ENCODE measurements at regions not wholly inside any gene's neighbourhood (a gene's known extent, or its start where the extent isn't known, plus 50 kb on each side); places are given as distances from the start of the nearest gene placed in this dataset.

DNA sequence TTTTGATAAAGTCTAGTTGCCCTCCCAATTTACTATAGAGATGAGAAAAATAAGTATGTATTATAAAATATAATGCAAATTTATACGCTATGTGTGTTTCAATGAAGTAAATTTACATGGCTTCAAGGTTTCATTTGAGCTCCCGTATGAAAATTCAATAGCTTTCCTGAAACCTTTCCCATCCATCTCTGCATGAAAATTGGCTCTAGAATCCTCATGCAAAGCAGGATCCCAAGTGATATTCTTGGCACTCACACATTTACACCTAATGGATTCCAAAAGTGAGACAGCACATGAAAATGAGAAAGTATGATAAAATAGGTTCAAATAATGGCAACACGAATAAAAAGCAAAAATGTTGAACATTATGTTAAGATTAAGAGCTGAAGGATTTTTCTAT is 1595.8 kb upstream of the SEL1L start:
- Histone ChIP-seq H2AFZ (ENCODE audit: low read depth, low read length) (no peak overlapping the region), H3K79me2 (ENCODE audit: insufficient read depth, low read length) (no peaks in the 10 kb centered on the region), H3K9ac (ENCODE audit: low read depth, low read length) (no peak overlapping the region), H3K4me2 (ENCODE audit: insufficient read depth, low read length) (no peak overlapping the region), H3K9me3 (ENCODE audit: insufficient read depth, low read length, severe bottlenecking) (no peaks in the 10 kb centered on the region), H3K4me1 (ENCODE audit: insufficient read depth, low read length) (no peaks in the 10 kb centered on the region), H3K4me3 (ENCODE audit: low read depth in 1 of 2, low read length in 2 of 2) (no peak overlapping the region), H3K27me3 (ENCODE audit: insufficient read depth, low read length, poor library complexity) (no peaks in the 10 kb centered on the region), H3K36me3 (ENCODE audit: insufficient read depth, low read length) (no peaks in the 10 kb centered on the region), H4K20me1 (ENCODE audit: insufficient read depth, low read length) (no peaks in the 10 kb centered on the region), H3K27ac (ENCODE audit: low read length) (no peak overlapping the region)
- no peak for TF ChIP-seq EZH2 (IDR thresholded peaks at IDR 0.05; ENCODE audit: borderline replicate concordance, low read depth, low read length, severe bottlenecking)
- TF ChIP-seq, protein P1, sequence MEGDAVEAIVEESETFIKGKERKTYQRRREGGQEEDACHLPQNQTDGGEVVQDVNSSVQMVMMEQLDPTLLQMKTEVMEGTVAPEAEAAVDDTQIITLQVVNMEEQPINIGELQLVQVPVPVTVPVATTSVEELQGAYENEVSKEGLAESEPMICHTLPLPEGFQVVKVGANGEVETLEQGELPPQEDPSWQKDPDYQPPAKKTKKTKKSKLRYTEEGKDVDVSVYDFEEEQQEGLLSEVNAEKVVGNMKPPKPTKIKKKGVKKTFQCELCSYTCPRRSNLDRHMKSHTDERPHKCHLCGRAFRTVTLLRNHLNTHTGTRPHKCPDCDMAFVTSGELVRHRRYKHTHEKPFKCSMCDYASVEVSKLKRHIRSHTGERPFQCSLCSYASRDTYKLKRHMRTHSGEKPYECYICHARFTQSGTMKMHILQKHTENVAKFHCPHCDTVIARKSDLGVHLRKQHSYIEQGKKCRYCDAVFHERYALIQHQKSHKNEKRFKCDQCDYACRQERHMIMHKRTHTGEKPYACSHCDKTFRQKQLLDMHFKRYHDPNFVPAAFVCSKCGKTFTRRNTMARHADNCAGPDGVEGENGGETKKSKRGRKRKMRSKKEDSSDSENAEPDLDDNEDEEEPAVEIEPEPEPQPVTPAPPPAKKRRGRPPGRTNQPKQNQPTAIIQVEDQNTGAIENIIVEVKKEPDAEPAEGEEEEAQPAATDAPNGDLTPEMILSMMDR (IDR thresholded peaks at IDR 0.05; ENCODE audit: borderline replicate concordance, extremely low read depth, low read length, poor library complexity, severe bottlenecking) = no peak
- DNase-seq (no peak), ATAC-seq (ENCODE audit: insufficient read depth, low read depth) (no peak)

- Histone ChIP-seq H3K27ac (ENCODE audit: low read length) (no peak overlapping the region), H3K27me3 (ENCODE audit: insufficient read depth, low read length, poor library complexity) (no peaks in the 10 kb centered on the region), H3K4me3 (ENCODE audit: low read depth in 1 of 2, low read length in 2 of 2) (no peak overlapping the region), H2AFZ (ENCODE audit: low read depth, low read length) (no peak overlapping the region), H3K9ac (ENCODE audit: low read depth, low read length) (no peak overlapping the region), H3K9me3 (ENCODE audit: insufficient read depth, low read length, severe bottlenecking) (no peaks in the 10 kb centered on the region), H3K79me2 (ENCODE audit: insufficient read depth, low read length) (no peaks in the 10 kb centered on the region), H4K20me1 (ENCODE audit: insufficient read depth, low read length) (no peaks in the 10 kb centered on the region), H3K4me1 (ENCODE audit: insufficient read depth, low read length) (no peaks in the 10 kb centered on the region), H3K36me3 (ENCODE audit: insufficient read depth, low read length) (no peaks in the 10 kb centered on the region), H3K4me2 (ENCODE audit: insufficient read depth, low read length) (no peak overlapping the region)
- no peak for DNase-seq
- TF ChIP-seq EZH2 (IDR thresholded peaks at IDR 0.05; ENCODE audit: borderline replicate concordance, low read depth, low read length, severe bottlenecking) = no peak
- TF ChIP-seq, protein P1 (IDR thresholded peaks at IDR 0.05; ENCODE audit: borderline replicate concordance, extremely low read depth, low read length, poor library complexity, severe bottlenecking) = no peak
- ATAC-seq (ENCODE audit: insufficient read depth, low read depth) = no peak
Measured at GRCh38 chr14:83133981-83134645, 1600.5 kb upstream of the SEL1L start.

GRCh38 chr14:83140756-83141155 is 1607.1 kb upstream of the SEL1L start:
- DNase-seq (no peak), ATAC-seq (ENCODE audit: insufficient read depth, low read depth) (no peak)
- Histone ChIP-seq H3K4me1 (ENCODE audit: insufficient read depth, low read length) (no peaks in the 10 kb centered on the region), H3K36me3 (ENCODE audit: insufficient read depth, low read length) (no peaks in the 10 kb centered on the region), H3K4me2 (ENCODE audit: insufficient read depth, low read length) (no peak overlapping the region), H3K27me3 (ENCODE audit: insufficient read depth, low read length, poor library complexity) (no peaks in the 10 kb centered on the region), H3K9me3 (ENCODE audit: insufficient read depth, low read length, severe bottlenecking) (no peaks in the 10 kb centered on the region), H3K27ac (ENCODE audit: low read length) (no peak overlapping the region), H2AFZ (ENCODE audit: low read depth, low read length) (no peak overlapping the region), H3K4me3 (ENCODE audit: low read depth in 1 of 2, low read length in 2 of 2) (no peak overlapping the region), H3K9ac (ENCODE audit: low read depth, low read length) (no peak overlapping the region), H4K20me1 (ENCODE audit: insufficient read depth, low read length) (no peaks in the 10 kb centered on the region), H3K79me2 (ENCODE audit: insufficient read depth, low read length) (no peaks in the 10 kb centered on the region)
- TF ChIP-seq EZH2 (IDR thresholded peaks at IDR 0.05; ENCODE audit: borderline replicate concordance, low read depth, low read length, severe bottlenecking) = no peak
- TF ChIP-seq, protein P1 (IDR thresholded peaks at IDR 0.05; ENCODE audit: borderline replicate concordance, extremely low read depth, low read length, poor library complexity, severe bottlenecking) = no peak

Measured in DND-41 (cell line).